NCI-H69 (cell line): ENCODE measurements at regions not wholly inside any gene's neighbourhood (a gene's known extent, or its start where the extent isn't known, plus 50 kb on each side); places are given as distances from the start of the nearest gene placed in this dataset.
"Not testable (repeated sequence)": the region's sequence is repeated elsewhere in the genome, so short reads cannot be mapped to it uniquely, and the experiment has no call there.

Experiments used
- DNase-seq: peaks from one replicate; lab custom pipeline; 2025; lab: John Stamatoyannopoulos, UW

GRCh38 chrX:84611843-84612636, 109.8 kb upstream of the HDX start:
- no peak for DNase-seq

GRCh38 chrX:84634201-84634782, 132.0 kb upstream of the HDX start:
- peak; percentile 51 for DNase-seq

GRCh38 chrX:84666086-84666485, 163.8 kb upstream of the HDX start:
- no peak for DNase-seq

- DNase-seq, result no peak
Observed at GRCh38 chrX:84690228-84690627, 188.0 kb upstream of the HDX start.

GRCh38 chrX:84709987-84710386, 207.7 kb upstream of the HDX start:
- DNase-seq, result no peak

GRCh38 chrX:84710611-84711010, 208.4 kb upstream of the HDX start:
- DNase-seq, result no peak

GRCh38 chrX:84712621-84713020, 210.4 kb upstream of the HDX start:
- DNase-seq, result no peak

GRCh38 chrX:84715315-84715714, 213.1 kb upstream of the HDX start:
- no peak for DNase-seq

- DNase-seq, result no peak
Observed at GRCh38 chrX:84717343-84717742, 215.1 kb upstream of the HDX start.

- no peak for DNase-seq
Observed at GRCh38 chrX:84721416-84721815, 219.2 kb upstream of the HDX start.

GRCh38 chrX:84724576-84724975, 222.3 kb upstream of the HDX start:
- DNase-seq, result no peak

- DNase-seq, result no peak
Observed at GRCh38 chrX:84729408-84729807, 227.2 kb upstream of the HDX start.

- DNase-seq, result peak; percentile 60
Observed at GRCh38 chrX:84729809-84730208, 227.6 kb upstream of the HDX start.

GRCh38 chrX:84735025-84735424, 232.8 kb upstream of the HDX start:
- DNase-seq, result no peak

GRCh38 chrX:84737471-84737871, 235.2 kb upstream of the HDX start:
- DNase-seq, result no peak

GRCh38 chrX:84747516-84747915, 245.3 kb upstream of the HDX start:
- DNase-seq, result no peak

GRCh38 chrX:84748965-84749656, 246.9 kb upstream of the HDX start:
- no peak for DNase-seq

GRCh38 chrX:84760560-84760959, 243.1 kb upstream of the APOOL start:
- no peak for DNase-seq

GRCh38 chrX:84796321-84796720, 207.4 kb upstream of the APOOL start:
- no peak for DNase-seq

- peak; percentile 82 for DNase-seq
Observed at GRCh38 chrX:84830836-84831235, 172.8 kb upstream of the APOOL start.

- not testable (repeated sequence) for DNase-seq
Observed at GRCh38 chrX:84846541-84846940, 157.1 kb upstream of the APOOL start.

GRCh38 chrX:84851183-84851582, 152.5 kb upstream of the APOOL start:
- not testable (repeated sequence) for DNase-seq

GRCh38 chrX:84856791-84857190, 146.9 kb upstream of the APOOL start:
- not testable (repeated sequence) for DNase-seq
